HL-60 (cell line): ENCODE measurements at regions not wholly inside any gene's neighbourhood (a gene's known extent, or its start where the extent isn't known, plus 50 kb on each side); places are given as distances from the start of the nearest gene placed in this dataset.

Experiments used
- GABPA ChIP-seq: IDR thresholded peaks from 2 replicates; pipeline ENCODE4 v1.6.1; 2012; ENCODE audit warnings: low read depth
- POLR2AphosphoS5 ChIP-seq: IDR thresholded peaks from 2 replicates; pipeline ENCODE4 v1.6.1; 2012; ENCODE audit warnings: low read depth
- TF ChIP-seq, protein P1 (sequence below): IDR thresholded peaks from one replicate; pipeline ENCODE4 v1.5.1; 2011; ENCODE audit warnings: low read length, control low read depth, inconsistent platforms; ENCODE audit not compliant: insufficient read depth
- TF ChIP-seq, protein P2 (sequence below): IDR thresholded peaks from 2 replicates; pipeline ENCODE4 v1.6.1; 2012; ENCODE audit warnings: low read depth; ENCODE audit not compliant: insufficient replicate concordance

DNA sequence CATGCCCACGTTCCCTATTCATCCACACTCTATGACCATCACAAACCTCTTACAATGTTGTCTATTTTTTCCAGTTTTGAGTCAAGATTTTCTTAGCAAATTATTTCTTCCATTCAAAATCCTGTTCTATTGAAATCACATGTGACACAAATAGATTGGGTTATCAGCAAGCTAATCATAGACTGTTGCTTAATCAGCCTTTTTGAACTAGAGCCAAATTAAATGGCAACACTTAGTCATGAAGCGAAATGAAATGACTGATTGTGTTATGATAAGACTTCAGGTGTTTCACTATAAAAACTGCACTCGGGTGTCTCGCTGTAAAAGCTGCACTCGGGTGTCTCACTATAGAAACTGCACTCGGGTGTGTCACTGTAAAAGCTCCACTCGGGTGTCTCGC lies 890.0 kb upstream of the FRG1 start:
- TF ChIP-seq, protein P1, sequence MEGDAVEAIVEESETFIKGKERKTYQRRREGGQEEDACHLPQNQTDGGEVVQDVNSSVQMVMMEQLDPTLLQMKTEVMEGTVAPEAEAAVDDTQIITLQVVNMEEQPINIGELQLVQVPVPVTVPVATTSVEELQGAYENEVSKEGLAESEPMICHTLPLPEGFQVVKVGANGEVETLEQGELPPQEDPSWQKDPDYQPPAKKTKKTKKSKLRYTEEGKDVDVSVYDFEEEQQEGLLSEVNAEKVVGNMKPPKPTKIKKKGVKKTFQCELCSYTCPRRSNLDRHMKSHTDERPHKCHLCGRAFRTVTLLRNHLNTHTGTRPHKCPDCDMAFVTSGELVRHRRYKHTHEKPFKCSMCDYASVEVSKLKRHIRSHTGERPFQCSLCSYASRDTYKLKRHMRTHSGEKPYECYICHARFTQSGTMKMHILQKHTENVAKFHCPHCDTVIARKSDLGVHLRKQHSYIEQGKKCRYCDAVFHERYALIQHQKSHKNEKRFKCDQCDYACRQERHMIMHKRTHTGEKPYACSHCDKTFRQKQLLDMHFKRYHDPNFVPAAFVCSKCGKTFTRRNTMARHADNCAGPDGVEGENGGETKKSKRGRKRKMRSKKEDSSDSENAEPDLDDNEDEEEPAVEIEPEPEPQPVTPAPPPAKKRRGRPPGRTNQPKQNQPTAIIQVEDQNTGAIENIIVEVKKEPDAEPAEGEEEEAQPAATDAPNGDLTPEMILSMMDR: no peak
- TF ChIP-seq POLR2AphosphoS5 (no peak), GABPA (no peak)
- TF ChIP-seq, protein P2, sequence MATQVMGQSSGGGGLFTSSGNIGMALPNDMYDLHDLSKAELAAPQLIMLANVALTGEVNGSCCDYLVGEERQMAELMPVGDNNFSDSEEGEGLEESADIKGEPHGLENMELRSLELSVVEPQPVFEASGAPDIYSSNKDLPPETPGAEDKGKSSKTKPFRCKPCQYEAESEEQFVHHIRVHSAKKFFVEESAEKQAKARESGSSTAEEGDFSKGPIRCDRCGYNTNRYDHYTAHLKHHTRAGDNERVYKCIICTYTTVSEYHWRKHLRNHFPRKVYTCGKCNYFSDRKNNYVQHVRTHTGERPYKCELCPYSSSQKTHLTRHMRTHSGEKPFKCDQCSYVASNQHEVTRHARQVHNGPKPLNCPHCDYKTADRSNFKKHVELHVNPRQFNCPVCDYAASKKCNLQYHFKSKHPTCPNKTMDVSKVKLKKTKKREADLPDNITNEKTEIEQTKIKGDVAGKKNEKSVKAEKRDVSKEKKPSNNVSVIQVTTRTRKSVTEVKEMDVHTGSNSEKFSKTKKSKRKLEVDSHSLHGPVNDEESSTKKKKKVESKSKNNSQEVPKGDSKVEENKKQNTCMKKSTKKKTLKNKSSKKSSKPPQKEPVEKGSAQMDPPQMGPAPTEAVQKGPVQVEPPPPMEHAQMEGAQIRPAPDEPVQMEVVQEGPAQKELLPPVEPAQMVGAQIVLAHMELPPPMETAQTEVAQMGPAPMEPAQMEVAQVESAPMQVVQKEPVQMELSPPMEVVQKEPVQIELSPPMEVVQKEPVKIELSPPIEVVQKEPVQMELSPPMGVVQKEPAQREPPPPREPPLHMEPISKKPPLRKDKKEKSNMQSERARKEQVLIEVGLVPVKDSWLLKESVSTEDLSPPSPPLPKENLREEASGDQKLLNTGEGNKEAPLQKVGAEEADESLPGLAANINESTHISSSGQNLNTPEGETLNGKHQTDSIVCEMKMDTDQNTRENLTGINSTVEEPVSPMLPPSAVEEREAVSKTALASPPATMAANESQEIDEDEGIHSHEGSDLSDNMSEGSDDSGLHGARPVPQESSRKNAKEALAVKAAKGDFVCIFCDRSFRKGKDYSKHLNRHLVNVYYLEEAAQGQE: no peak
